ENCODE measurements at regions not wholly inside any gene's neighbourhood (a gene's known extent, or its start where the extent isn't known, plus 50 kb on each side); places are given as distances from the start of the nearest gene placed in this dataset.

GRCh38 chr4:19400820-19401219 is 850.9 kb upstream of the SLIT2 start:
- TF ChIP-seq CTCF (IDR thresholded peaks at IDR 0.05), result no peak
- no peak for TF ChIP-seq POLR2AphosphoS5 (IDR thresholded peaks at IDR 0.05)
- no peak for TF ChIP-seq POLR2A (IDR thresholded peaks at IDR 0.05)

Data from sigmoid colon (tissue), 4 donors.